ENCODE measurements at regions not wholly inside any gene's neighbourhood (a gene's known extent, or its start where the extent isn't known, plus 50 kb on each side); places are given as distances from the start of the nearest gene placed in this dataset.

DNA sequence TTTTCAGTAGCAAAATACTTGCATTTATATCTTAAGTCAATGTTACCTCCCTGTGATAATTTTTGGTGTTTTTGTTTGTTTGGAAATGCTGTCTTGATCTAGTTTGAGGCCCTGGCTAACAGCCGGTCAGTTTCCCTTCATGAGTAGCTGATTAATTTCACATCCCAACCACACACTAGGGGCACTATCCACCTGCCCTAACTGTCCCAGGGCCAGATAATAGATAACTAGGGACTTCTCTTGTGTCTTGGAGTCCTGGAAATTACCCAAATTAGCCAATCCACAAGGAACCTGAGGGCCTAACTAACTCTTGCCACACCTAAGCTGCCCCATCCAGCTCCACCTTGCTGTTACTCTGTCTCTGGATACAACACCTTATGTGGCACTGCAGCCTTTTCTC, 399.9 kb downstream of the FOXG1 start:
- intact Hi-C loops (cut with micrococcal nuclease), result no loop called here
- Histone ChIP-seq H3K36me3 (ENCODE audit: insufficient read depth, low read length) (no peaks in the 10 kb centered on the region), H3K9me3 (ENCODE audit: control insufficient read depth in 1 of 2, low read length in 2 of 2) (no peaks in the 10 kb centered on the region), H3K27ac (ENCODE audit: low read depth, low read length) (no peak overlapping the region), H3K4me3 (ENCODE audit: low read length in 2 of 2) (no peak overlapping the region), H3K27me3 (ENCODE audit: insufficient read depth, low read length) (no peaks in the 10 kb centered on the region), H3K4me1 (ENCODE audit: insufficient read depth, low read length) (no peaks in the 10 kb centered on the region)
- no peak for DNase-seq
- peaks cover 0 to 16% (median 4%) of the 10 kb centered on the region in 8 donors for H3K9me3 Mint-ChIP-seq
- ChIA-PET CTCF (ENCODE audit: partially characterized antibody) (no interaction called here), POLR2A (ENCODE audit: partially characterized antibody) (no interaction called here)
- no peak overlapping the region for H3K4me3 Mint-ChIP-seq
- no peaks in the 10 kb centered on the region for H3K27me3 Mint-ChIP-seq
- no peaks in the 10 kb centered on the region for H3K36me3 Mint-ChIP-seq
- H3K4me1 Mint-ChIP-seq, result no peaks in the 10 kb centered on the region
- H3K27ac Mint-ChIP-seq, result no peak overlapping the region

DNA sequence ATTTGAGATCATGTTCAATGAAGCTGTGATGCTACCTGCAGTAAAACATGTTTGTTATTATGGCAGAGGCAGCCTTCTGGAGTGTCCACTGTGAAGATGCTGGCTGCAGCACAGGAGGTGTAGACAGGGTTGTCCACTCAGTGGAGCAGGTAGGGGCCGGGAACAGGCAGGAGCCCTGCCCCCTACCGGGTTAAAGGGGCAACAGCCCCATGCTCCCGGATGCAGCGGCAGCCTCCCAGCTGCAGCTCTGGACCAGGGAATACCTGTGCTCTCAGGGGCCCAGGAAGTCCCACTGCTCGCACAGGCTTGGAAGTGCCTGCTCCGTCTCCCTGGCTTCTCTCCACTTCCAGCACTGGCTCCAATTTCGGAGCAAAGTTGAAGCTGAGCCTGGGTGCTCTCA, 401.6 kb downstream of the FOXG1 start:
- no peak overlapping the region for H3K4me3 ChIP-seq (ENCODE audit: low read length in 2 of 2)
- H3K27ac Mint-ChIP-seq, result no peak overlapping the region
- H3K9me3 ChIP-seq (ENCODE audit: control insufficient read depth in 1 of 2, low read length in 2 of 2), result no peaks in the 10 kb centered on the region
- H3K4me3 Mint-ChIP-seq, result no peak overlapping the region
- CTCF ChIA-PET (ENCODE audit: partially characterized antibody), result no interaction called here
- DNase-seq, result no peak
- peaks cover 0 to 18% (median 4%) of the 10 kb centered on the region in 8 donors for H3K9me3 Mint-ChIP-seq
- no peaks in the 10 kb centered on the region for H3K27me3 Mint-ChIP-seq
- H3K27ac ChIP-seq (ENCODE audit: low read depth, low read length), result no peak overlapping the region
- no peaks in the 10 kb centered on the region for H3K4me1 Mint-ChIP-seq
- intact Hi-C loops (cut with micrococcal nuclease), result no loop called here
- no peaks in the 10 kb centered on the region for H3K27me3 ChIP-seq (ENCODE audit: insufficient read depth, low read length)
- no peaks in the 10 kb centered on the region for H3K4me1 ChIP-seq (ENCODE audit: insufficient read depth, low read length)
- H3K36me3 ChIP-seq (ENCODE audit: insufficient read depth, low read length), result no peaks in the 10 kb centered on the region
- POLR2A ChIA-PET (ENCODE audit: partially characterized antibody), result no interaction called here
- no peaks in the 10 kb centered on the region for H3K36me3 Mint-ChIP-seq

DNA sequence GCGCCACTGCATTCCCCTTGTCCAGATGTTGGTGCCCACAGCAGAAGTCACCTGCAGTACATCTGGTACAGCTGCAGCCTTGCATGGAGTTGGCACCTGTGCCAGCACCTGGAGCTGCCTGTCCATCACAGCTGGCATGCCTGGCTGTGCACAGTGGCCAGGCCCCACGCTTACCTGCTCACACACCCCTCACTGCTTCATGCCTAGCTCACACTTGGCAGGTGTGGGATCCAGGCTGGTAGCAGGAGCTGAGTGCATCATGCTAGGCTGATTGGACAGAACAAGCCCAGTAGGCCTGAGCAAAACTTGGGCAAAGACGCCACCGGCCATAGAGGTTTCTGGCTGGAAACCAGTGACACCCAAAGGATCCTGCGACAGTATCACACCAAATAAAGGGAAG, 402.8 kb downstream of the FOXG1 start:
- Histone ChIP-seq H3K27me3 (ENCODE audit: insufficient read depth, low read length) (no peaks in the 10 kb centered on the region), H3K36me3 (ENCODE audit: insufficient read depth, low read length) (no peaks in the 10 kb centered on the region), H3K9me3 (ENCODE audit: control insufficient read depth in 1 of 2, low read length in 2 of 2) (no peaks in the 10 kb centered on the region), H3K4me3 (ENCODE audit: low read length in 2 of 2) (no peak overlapping the region), H3K27ac (ENCODE audit: low read depth, low read length) (no peak overlapping the region), H3K4me1 (ENCODE audit: insufficient read depth, low read length) (no peaks in the 10 kb centered on the region)
- no peaks in the 10 kb centered on the region for H3K4me1 Mint-ChIP-seq
- CTCF ChIA-PET (ENCODE audit: partially characterized antibody), result no interaction called here
- peaks cover 0 to 24% (median 8%) of the 10 kb centered on the region in 8 donors for H3K9me3 Mint-ChIP-seq
- intact Hi-C loops (cut with micrococcal nuclease), result no loop called here
- H3K4me3 Mint-ChIP-seq, result no peak overlapping the region
- POLR2A ChIA-PET (ENCODE audit: partially characterized antibody), result no interaction called here
- no peak overlapping the region for H3K27ac Mint-ChIP-seq
- H3K36me3 Mint-ChIP-seq, result no peaks in the 10 kb centered on the region
- no peak for DNase-seq
- no peaks in the 10 kb centered on the region for H3K27me3 Mint-ChIP-seq

DNA sequence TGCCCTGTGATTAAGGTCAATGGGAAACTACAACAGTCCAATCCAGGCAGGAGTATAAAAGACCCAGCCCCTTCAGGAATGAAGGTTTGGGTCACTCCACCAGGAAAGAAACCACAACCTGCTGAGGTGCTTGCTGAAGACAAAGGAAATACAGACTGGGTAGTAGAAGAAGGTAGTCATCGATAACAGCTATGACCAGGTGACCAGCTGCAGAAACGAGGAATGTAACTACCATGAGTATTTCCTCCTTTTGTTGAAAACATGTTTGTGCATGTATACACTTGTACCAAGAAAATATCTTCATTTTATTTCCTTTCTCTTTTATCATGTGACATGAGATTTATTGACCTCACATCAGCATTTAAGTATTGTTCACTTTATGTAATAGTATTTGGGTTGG, 409.1 kb downstream of the FOXG1 start:
- H3K9me3 Mint-ChIP-seq, result peaks cover 0 to 43% (median 17%) of the 10 kb centered on the region in 8 donors

GRCh38 chr14:29176876-29177275, 410.3 kb downstream of the FOXG1 start:
- POLR2A ChIA-PET (ENCODE audit: partially characterized antibody), result no interaction called here
- intact Hi-C loops (cut with micrococcal nuclease), result no loop called here
- Mint-ChIP-seq H3K4me1 (no peaks in the 10 kb centered on the region), H3K9me3 (peaks cover 0 to 43% (median 17%) of the 10 kb centered on the region in 8 donors), H3K27me3 (no peaks in the 10 kb centered on the region), H3K27ac (no peak overlapping the region), H3K4me3 (no peak overlapping the region), H3K36me3 (no peaks in the 10 kb centered on the region)
- no peaks in the 10 kb centered on the region for H3K27me3 ChIP-seq (ENCODE audit: insufficient read depth, low read length)
- no peaks in the 10 kb centered on the region for H3K36me3 ChIP-seq (ENCODE audit: insufficient read depth, low read length)
- no peak overlapping the region for H3K27ac ChIP-seq (ENCODE audit: low read depth, low read length)
- no peak for DNase-seq
- no peaks in the 10 kb centered on the region for H3K9me3 ChIP-seq (ENCODE audit: control insufficient read depth in 1 of 2, low read length in 2 of 2)
- no peaks in the 10 kb centered on the region for H3K4me1 ChIP-seq (ENCODE audit: insufficient read depth, low read length)
- H3K4me3 ChIP-seq (ENCODE audit: low read length in 2 of 2), result no peak overlapping the region
- CTCF ChIA-PET (ENCODE audit: partially characterized antibody), result no interaction called here

More for the DNA sequence above, 409.1 kb downstream of the FOXG1 start:
- H3K9me3 ChIP-seq (ENCODE audit: control insufficient read depth in 1 of 2, low read length in 2 of 2), result no peaks in the 10 kb centered on the region
- H3K4me1 ChIP-seq (ENCODE audit: insufficient read depth, low read length), result no peaks in the 10 kb centered on the region
- Mint-ChIP-seq H3K27me3 (no peaks in the 10 kb centered on the region), H3K27ac (no peak overlapping the region), H3K4me3 (no peak overlapping the region), H3K36me3 (no peaks in the 10 kb centered on the region), H3K4me1 (no peaks in the 10 kb centered on the region)
- intact Hi-C loops (cut with micrococcal nuclease), result no loop called here
- H3K4me3 ChIP-seq (ENCODE audit: low read length in 2 of 2), result no peak overlapping the region
- no peaks in the 10 kb centered on the region for H3K36me3 ChIP-seq (ENCODE audit: insufficient read depth, low read length)
- no peak for DNase-seq
- no peak overlapping the region for H3K27ac ChIP-seq (ENCODE audit: low read depth, low read length)
- CTCF ChIA-PET (ENCODE audit: partially characterized antibody), result no interaction called here
- no peaks in the 10 kb centered on the region for H3K27me3 ChIP-seq (ENCODE audit: insufficient read depth, low read length)
- POLR2A ChIA-PET (ENCODE audit: partially characterized antibody), result no interaction called here

DNA sequence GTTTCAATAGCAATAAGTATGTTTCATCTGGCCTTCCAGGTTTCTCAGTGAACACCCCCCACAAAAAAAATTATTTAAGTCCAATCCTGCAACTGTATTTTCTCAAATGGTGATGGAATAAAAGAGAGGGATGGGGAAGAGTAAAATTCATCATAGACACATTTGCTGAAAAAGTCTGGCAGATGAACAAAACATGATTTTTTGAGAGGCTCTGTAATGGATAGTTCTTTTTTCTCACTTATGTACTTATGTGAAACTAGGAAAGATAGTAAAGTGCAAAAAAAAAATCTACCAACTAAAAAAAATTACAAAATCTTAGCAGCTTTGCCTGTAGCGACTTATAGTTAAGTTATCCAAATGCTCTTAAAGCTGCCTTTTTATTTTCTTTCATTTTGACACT, 412.4 kb downstream of the FOXG1 start:
- Mint-ChIP-seq H3K4me1 (no peaks in the 10 kb centered on the region), H3K36me3 (no peaks in the 10 kb centered on the region), H3K27ac (no peak overlapping the region), H3K9me3 (peaks cover 0 to 44% (median 17%) of the 10 kb centered on the region in 8 donors), H3K4me3 (no peak overlapping the region), H3K27me3 (no peaks in the 10 kb centered on the region)
- ChIA-PET CTCF (ENCODE audit: partially characterized antibody) (no interaction called here), POLR2A (ENCODE audit: partially characterized antibody) (no interaction called here)
- Histone ChIP-seq H3K27ac (ENCODE audit: low read depth, low read length) (no peak overlapping the region), H3K36me3 (ENCODE audit: insufficient read depth, low read length) (no peaks in the 10 kb centered on the region), H3K9me3 (ENCODE audit: control insufficient read depth in 1 of 2, low read length in 2 of 2) (no peaks in the 10 kb centered on the region), H3K4me3 (ENCODE audit: low read length in 2 of 2) (no peak overlapping the region), H3K27me3 (ENCODE audit: insufficient read depth, low read length) (no peaks in the 10 kb centered on the region), H3K4me1 (ENCODE audit: insufficient read depth, low read length) (no peaks in the 10 kb centered on the region)
- intact Hi-C loops (cut with micrococcal nuclease), result no loop called here
- DNase-seq, result no peak

DNA sequence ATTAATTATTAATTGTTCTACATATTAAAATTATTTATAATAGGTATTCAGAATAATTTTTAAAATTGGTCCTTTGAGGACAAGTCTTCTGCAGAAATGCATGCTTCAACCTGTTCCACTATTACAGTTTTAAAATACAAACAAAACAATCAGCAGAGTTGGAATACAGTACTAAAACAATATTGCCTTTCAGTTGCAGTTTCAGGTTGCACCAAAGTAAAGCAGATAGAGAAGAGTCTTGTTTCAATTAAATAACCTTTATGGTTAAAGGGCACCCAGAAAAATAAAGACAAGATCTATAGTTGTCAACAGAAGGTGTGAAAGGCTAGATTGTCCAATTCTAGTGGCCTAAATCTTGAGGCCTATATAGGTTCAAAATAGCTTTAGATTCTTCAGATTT, 424.5 kb downstream of the FOXG1 start:
- Mint-ChIP-seq H3K36me3 (no peaks in the 10 kb centered on the region), H3K4me1 (no peaks in the 10 kb centered on the region), H3K4me3 (no peak overlapping the region), H3K9me3 (peaks cover 3 to 25% (median 8%) of the 10 kb centered on the region in 8 donors), H3K27me3 (no peaks in the 10 kb centered on the region), H3K27ac (no peak overlapping the region)
- CTCF ChIA-PET (ENCODE audit: partially characterized antibody), result no interaction called here
- no peaks in the 10 kb centered on the region for H3K4me1 ChIP-seq (ENCODE audit: insufficient read depth, low read length)
- no peaks in the 10 kb centered on the region for H3K36me3 ChIP-seq (ENCODE audit: insufficient read depth, low read length)
- intact Hi-C loops (cut with micrococcal nuclease), result no loop called here
- no peak for DNase-seq
- no peak overlapping the region for H3K4me3 ChIP-seq (ENCODE audit: low read length in 2 of 2)
- H3K27ac ChIP-seq (ENCODE audit: low read depth, low read length), result no peak overlapping the region
- POLR2A ChIA-PET (ENCODE audit: partially characterized antibody), result no interaction called here
- no peaks in the 10 kb centered on the region for H3K27me3 ChIP-seq (ENCODE audit: insufficient read depth, low read length)
- no peaks in the 10 kb centered on the region for H3K9me3 ChIP-seq (ENCODE audit: control insufficient read depth in 1 of 2, low read length in 2 of 2)

GRCh38 chr14:29197557-29197956, 431.0 kb downstream of the FOXG1 start:
- Mint-ChIP-seq H3K4me3 (no peak overlapping the region), H3K27ac (no peak overlapping the region), H3K4me1 (no peaks in the 10 kb centered on the region), H3K9me3 (peaks cover 0 to 20% (median 7%) of the 10 kb centered on the region in 8 donors), H3K36me3 (no peaks in the 10 kb centered on the region), H3K27me3 (no peaks in the 10 kb centered on the region)
- Histone ChIP-seq H3K27me3 (ENCODE audit: insufficient read depth, low read length) (no peaks in the 10 kb centered on the region), H3K9me3 (ENCODE audit: control insufficient read depth in 1 of 2, low read length in 2 of 2) (no peaks in the 10 kb centered on the region), H3K4me3 (ENCODE audit: low read length in 2 of 2) (no peak overlapping the region), H3K36me3 (ENCODE audit: insufficient read depth, low read length) (no peaks in the 10 kb centered on the region), H3K27ac (ENCODE audit: low read depth, low read length) (no peak overlapping the region), H3K4me1 (ENCODE audit: insufficient read depth, low read length) (no peaks in the 10 kb centered on the region)
- POLR2A ChIA-PET (ENCODE audit: partially characterized antibody), result no interaction called here
- no peak for DNase-seq
- intact Hi-C loops (cut with micrococcal nuclease), result no loop called here
- CTCF ChIA-PET (ENCODE audit: partially characterized antibody), result no interaction called here

Data from CD4-positive, alpha-beta memory T cell (primary cell).